Activated B cell treated with CpG ODN at 0.5 μM for 24 hours (primary cell): ENCODE measurements at regions not wholly inside any gene's neighbourhood (a gene's known extent, or its start where the extent isn't known, plus 50 kb on each side); places are given as distances from the start of the nearest gene placed in this dataset.

Source experiments
- ATAC-seq: fragments of 200-7000 bp; cut with Tn5 transposase; one replicate; pipeline ENCODE4 v1.10.0; 2021; ENCODE audit warnings: low read depth, mild to moderate bottlenecking, moderate library complexity
- CTCF ChIA-PET: fragments of 350-600 bp; sonication (Branson Sonifier 250); formaldehyde crosslinking; loops from one replicate; lab custom pipeline; 2021; ENCODE audit warnings: antibody characterized with exemption; lab: Charles Lee
- POLR2A ChIA-PET: fragments of 350-600 bp; sonication (Branson Sonifier 250); formaldehyde crosslinking; loops from one replicate; lab custom pipeline; 2021; ENCODE audit warnings: antibody characterized with exemption; lab: Charles Lee
- DNase-seq: peaks from one replicate; pipeline ENCODE4 v3.0.0; 2022
- H3K27ac Mint-ChIP-seq: one replicate; pipeline ENCODE4 v1.8.0; 2020; ENCODE audit warnings: mixed read lengths
- H3K27me3 Mint-ChIP-seq: one replicate; pipeline ENCODE4 v1.8.0; 2021; ENCODE audit warnings: mixed read lengths
- H3K36me3 Mint-ChIP-seq: one replicate; pipeline ENCODE4 v1.8.0; 2021; ENCODE audit warnings: low read depth, mixed read lengths
- H3K4me1 Mint-ChIP-seq: one replicate; pipeline ENCODE4 v1.8.0; 2021; ENCODE audit warnings: mixed read lengths
- H3K4me3 Mint-ChIP-seq: one replicate; pipeline ENCODE4 v1.8.0; 2020; ENCODE audit warnings: mild to moderate bottlenecking, mixed read lengths
- H3K9me3 Mint-ChIP-seq: one replicate; pipeline ENCODE4 v1.8.0; 2020; ENCODE audit warnings: mixed read lengths
- intact Hi-C: fragments of 100-400 bp; cut with micrococcal nuclease; formaldehyde crosslinking; loops from one replicate; pipeline ENCODE4 v1.15.1; 2024
- TF ChIP-seq, protein P1 (sequence below): fragments of 200-600 bp; IDR thresholded peaks from one replicate; pipeline ENCODE4 v1.8.0; 2022; ENCODE audit warnings: antibody characterized with exemption, mild to moderate bottlenecking

DNA sequence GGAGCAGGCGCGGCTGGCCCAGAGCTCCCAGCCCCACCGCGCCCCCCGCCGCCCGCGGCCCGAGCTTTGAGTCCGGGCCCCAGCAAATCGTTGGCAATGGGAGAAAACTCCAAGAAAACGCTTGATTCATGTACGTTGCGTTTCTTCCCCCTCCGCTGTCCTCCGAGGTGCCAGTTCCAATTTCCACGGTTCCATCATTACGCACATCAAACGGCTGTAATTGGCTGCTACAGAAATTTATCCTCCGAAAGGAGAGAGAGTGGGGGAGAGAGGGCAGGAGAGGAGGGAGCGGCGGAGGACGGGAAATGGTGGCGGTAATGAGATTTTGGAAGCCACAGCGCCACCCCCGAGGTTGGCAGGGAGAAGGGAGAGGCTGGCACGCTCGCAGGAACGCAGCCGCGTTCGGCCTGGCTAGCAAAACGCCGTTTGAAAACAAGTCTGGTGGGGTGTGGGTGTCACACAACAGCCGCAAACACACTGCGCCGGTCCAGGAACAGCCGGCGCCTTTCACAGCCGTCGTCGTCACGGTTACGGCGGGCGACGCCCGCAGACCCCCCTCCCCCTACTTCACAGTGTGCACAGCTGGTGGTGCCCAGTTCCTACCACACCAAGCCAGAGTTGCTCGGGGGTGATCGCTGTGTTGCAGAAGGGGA, 57.5 kb downstream of the UNCX start:
- Mint-ChIP-seq H3K27me3 (peaks cover 22% of the 10 kb centered on the region), H3K4me1 (peaks cover 10% of the 10 kb centered on the region), H3K9me3 (no peaks in the 10 kb centered on the region), H3K36me3 (no peaks in the 10 kb centered on the region), H3K27ac (no peak overlapping the region), H3K4me3 (peak overlapping the region; percentile 71)
- DNase-seq (no peak), ATAC-seq (peak; percentile 42)
- ChIA-PET POLR2A (no interaction called here), CTCF (no interaction called here)
- TF ChIP-seq, protein P1, sequence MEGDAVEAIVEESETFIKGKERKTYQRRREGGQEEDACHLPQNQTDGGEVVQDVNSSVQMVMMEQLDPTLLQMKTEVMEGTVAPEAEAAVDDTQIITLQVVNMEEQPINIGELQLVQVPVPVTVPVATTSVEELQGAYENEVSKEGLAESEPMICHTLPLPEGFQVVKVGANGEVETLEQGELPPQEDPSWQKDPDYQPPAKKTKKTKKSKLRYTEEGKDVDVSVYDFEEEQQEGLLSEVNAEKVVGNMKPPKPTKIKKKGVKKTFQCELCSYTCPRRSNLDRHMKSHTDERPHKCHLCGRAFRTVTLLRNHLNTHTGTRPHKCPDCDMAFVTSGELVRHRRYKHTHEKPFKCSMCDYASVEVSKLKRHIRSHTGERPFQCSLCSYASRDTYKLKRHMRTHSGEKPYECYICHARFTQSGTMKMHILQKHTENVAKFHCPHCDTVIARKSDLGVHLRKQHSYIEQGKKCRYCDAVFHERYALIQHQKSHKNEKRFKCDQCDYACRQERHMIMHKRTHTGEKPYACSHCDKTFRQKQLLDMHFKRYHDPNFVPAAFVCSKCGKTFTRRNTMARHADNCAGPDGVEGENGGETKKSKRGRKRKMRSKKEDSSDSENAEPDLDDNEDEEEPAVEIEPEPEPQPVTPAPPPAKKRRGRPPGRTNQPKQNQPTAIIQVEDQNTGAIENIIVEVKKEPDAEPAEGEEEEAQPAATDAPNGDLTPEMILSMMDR: no peak
- intact Hi-C loops: no loop called here

DNA sequence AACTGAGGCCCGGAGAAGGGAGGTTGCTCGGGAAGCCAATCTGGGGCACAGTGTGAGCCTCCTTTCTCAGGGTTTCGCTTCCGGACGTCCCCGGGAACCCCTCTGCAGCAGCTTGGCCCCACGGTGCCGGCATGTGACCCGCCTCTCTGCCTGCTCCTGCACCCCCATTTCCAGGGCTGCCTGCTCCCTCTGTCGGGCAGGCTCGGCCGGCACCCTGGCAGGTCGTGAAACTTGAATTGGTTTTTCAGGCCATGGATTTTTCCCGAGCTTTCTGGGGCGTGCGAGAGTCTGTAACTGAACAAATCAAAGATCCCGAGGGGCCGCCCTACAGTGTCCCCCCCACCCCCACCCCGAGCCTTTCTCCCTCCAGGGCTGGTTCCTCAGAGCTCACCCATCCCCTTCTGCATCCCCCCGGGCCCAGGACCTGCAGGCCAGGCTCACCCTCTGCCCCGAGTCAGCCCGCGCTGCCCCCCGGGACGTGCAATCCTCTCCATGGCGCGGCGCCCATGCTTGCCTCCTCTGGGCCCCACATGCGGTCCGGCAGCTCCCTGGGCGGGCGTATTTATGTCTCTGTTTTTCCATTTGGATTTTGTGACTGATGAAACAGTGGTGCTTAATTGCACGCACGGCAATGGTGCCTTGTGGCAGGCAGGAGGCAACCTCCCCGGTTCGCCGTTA, 58.1 kb downstream of the UNCX start:
- Mint-ChIP-seq H3K4me3 (peak overlapping the region; percentile 71), H3K27ac (no peak overlapping the region), H3K36me3 (no peaks in the 10 kb centered on the region), H3K27me3 (peaks cover 22% of the 10 kb centered on the region), H3K4me1 (peaks cover 10% of the 10 kb centered on the region), H3K9me3 (no peaks in the 10 kb centered on the region)
- ChIA-PET CTCF (no interaction called here), POLR2A (no interaction called here)
- intact Hi-C loops: no loop called here
- ATAC-seq: no peak
- DNase-seq: no peak
- TF ChIP-seq, protein P1: no peak

DNA sequence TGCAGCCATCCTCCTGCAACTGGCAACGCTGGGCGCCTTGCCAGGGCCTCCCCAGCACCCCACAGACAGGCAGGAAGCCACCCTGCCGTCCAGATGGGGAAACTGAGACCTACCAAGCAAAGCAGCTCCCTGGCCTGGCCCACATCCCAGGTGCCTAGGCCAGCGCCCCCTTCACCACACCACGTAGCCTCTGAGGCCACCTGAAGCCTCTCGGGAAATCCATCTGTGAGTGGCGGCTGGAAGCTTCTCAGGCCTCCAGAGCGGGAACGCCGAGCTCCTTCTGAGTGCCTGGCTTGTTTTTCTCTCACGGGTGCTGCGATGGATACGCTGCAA, 58.7 kb downstream of the UNCX start:
- POLR2A ChIA-PET: no interaction called here

DNA sequence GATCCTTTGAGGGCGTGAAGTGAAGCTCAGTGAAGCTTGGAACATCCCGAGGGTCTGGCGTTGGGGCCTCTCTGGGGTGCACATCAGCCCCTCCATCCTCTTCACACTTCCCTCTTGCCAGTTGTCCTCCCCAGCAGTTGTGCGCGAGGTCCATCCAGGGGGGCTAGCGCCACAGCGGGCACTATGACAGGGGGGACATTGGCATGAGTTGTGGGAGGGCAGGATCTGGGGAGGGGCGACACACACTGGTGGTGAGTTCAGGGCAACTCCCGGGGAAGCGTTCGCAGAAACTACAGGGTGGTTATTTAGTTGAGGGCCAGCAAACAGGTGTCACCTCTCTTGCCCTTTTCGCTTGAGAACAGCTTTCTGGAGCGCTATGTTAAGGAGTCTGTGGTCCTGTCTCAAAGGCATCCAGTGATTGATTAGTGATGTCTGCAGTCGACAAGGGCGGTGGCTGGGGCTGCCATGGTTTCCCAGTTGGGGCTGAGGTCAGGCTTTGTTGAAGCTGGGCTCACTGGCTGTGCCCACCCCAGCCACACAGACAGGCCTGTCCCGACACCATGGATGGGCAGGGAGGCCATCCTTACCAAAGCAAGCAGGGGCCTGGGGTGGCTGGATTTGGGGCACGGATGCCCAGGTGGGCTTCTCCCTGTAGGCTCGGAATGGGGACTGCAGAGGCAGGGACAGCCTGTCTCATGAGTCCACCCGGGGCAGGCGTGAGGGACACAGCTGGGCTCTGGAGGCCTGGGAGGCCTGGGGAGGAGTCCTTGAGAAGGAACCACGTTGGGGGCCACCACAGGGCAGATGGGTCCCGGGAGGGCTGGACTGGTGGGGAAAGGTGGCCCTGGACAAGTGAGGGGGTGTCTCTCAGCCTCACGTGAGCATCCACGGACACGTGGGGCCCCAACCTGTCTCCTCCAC, 59.4 kb downstream of the UNCX start:
- ATAC-seq: no peak
- Mint-ChIP-seq H3K27ac (no peak overlapping the region), H3K4me3 (no peak overlapping the region), H3K4me1 (peaks cover 10% of the 10 kb centered on the region), H3K36me3 (no peaks in the 10 kb centered on the region), H3K9me3 (no peaks in the 10 kb centered on the region), H3K27me3 (peaks cover 24% of the 10 kb centered on the region)
- TF ChIP-seq, protein P1: no peak
- ChIA-PET CTCF (no interaction called here), POLR2A (no interaction called here)
- no peak for DNase-seq
- intact Hi-C loops: no loop called here

More for the DNA sequence above, 58.7 kb downstream of the UNCX start:
- CTCF ChIA-PET: no interaction called here
- no peak overlapping the region for H3K4me3 Mint-ChIP-seq
- H3K27ac Mint-ChIP-seq: no peak overlapping the region
- ATAC-seq (no peak), DNase-seq (no peak)
- H3K4me1 Mint-ChIP-seq: peaks cover 10% of the 10 kb centered on the region
- H3K36me3 Mint-ChIP-seq: no peaks in the 10 kb centered on the region
- intact Hi-C loops: no loop called here
- TF ChIP-seq, protein P1: no peak
- H3K9me3 Mint-ChIP-seq: no peaks in the 10 kb centered on the region
- peaks cover 22% of the 10 kb centered on the region for H3K27me3 Mint-ChIP-seq
